ENCODE measurements at regions not wholly inside any gene's neighbourhood (a gene's known extent, or its start where the extent isn't known, plus 50 kb on each side); places are given as distances from the start of the nearest gene placed in this dataset.

GRCh38 chr10:20596911-20597310 is 300.2 kb downstream of the NEBL start:
- Histone ChIP-seq H3K4me2 (ENCODE audit: low read depth, low read length) (no peak overlapping the region), H3K9ac (ENCODE audit: low read depth, low read length) (no peak overlapping the region)
- dilution Hi-C loops (cut with HindIII; ENCODE audit: low sequenced_read_pairs, unreplicated experiment) = no loop called here

More at GRCh38 chr10:20596911-20597310, 300.2 kb downstream of the NEBL start:
- Histone ChIP-seq H4K91ac (ENCODE audit: insufficient read depth, low read depth, low read length) (no peak overlapping the region), H3K4me3 (ENCODE audit: insufficient read depth, low read depth, low read length) (no peak overlapping the region), H2BK20ac (ENCODE audit: low read depth, low read length) (no peak overlapping the region), H3K36me3 (ENCODE audit: control insufficient read depth, insufficient read depth, low read length) (no peaks in the 10 kb centered on the region), H2BK15ac (ENCODE audit: low read depth, low read length) (no peak overlapping the region), H4K20me1 (ENCODE audit: insufficient read depth, low read length) (no peaks in the 10 kb centered on the region), H3K4ac (ENCODE audit: low read depth, low read length) (no peak overlapping the region), H2AK9ac (replicated peaks; ENCODE audit: low read depth, low read length, poor library complexity) (no peak overlapping the region), H3K23ac (ENCODE audit: low read depth, low read length) (no peak overlapping the region), H3K27me3 (ENCODE audit: control insufficient read depth, insufficient read depth, low read length) (no peaks in the 10 kb centered on the region), H3K79me1 (ENCODE audit: low read depth in 1 of 2, low read length in 2 of 2) (no peaks in the 10 kb centered on the region), H3K9me3 (ENCODE audit: control insufficient read depth, insufficient read depth, low read length) (no peaks in the 10 kb centered on the region), H2BK120ac (ENCODE audit: low read depth, low read length) (no peak overlapping the region), H3K9me1 (ENCODE audit: insufficient read depth, low read length) (no peaks in the 10 kb centered on the region), H3K27ac (ENCODE audit: insufficient read depth, low read length) (no peak overlapping the region), H2AK5ac (ENCODE audit: low read depth, low read length) (no peak overlapping the region), H3K56ac (ENCODE audit: extremely low read depth, insufficient read depth, low read length) (no peak overlapping the region), H3K14ac (replicated peaks; ENCODE audit: low read depth, low read length) (no peak overlapping the region), H2BK5ac (ENCODE audit: low read depth, low read length, poor library complexity, severe bottlenecking) (no peak overlapping the region), H4K5ac (ENCODE audit: low read depth, low read length) (no peak overlapping the region), H3K18ac (ENCODE audit: low read depth, low read length) (no peak overlapping the region), H2AFZ (replicated peaks; ENCODE audit: low read length, poor library complexity) (no peak overlapping the region), H4K8ac (ENCODE audit: low read depth in 2 of 2, low read length in 2 of 2) (no peak overlapping the region), H3K4me1 (ENCODE audit: control insufficient read depth, insufficient read depth, low read length) (no peaks in the 10 kb centered on the region)
- ChIA-PET CTCF (no interaction called here), POLR2A (ENCODE audit: unreplicated experiment) (no interaction called here)
- in situ Hi-C loops (cut with MboI; ENCODE audit: low sequenced_read_pairs) = no loop called here
- DNase-seq (no peak), ATAC-seq (ENCODE audit: low read depth) (no peak)
- TF ChIP-seq CHD1 (IDR thresholded peaks at IDR 0.05; ENCODE audit: low read depth, low read length) (no peak), MAZ (IDR thresholded peaks at IDR 0.05; ENCODE audit: borderline replicate concordance, low read depth, low read length) (no peak)
- intact Hi-C loops (cut with micrococcal nuclease) = no loop called here
- no CpG with 5 or more reads among the region's 2 CpGs for WGBS, 2 experiments (ENCODE audit: extremely low coverage in 2 of 2, insufficient read length in 1 of 2)
- no TSS peak for BruUV-seq (replicated peaks)

All from IMR-90 (cell line).